SU-DHL-6 (cell line): ENCODE measurements at regions not wholly inside any gene's neighbourhood (a gene's known extent, or its start where the extent isn't known, plus 50 kb on each side); places are given as distances from the start of the nearest gene placed in this dataset.

Source experiments
- H2AFZ ChIP-seq: fragments of 200-600 bp; sonication (generic); 2 replicates; pipeline ENCODE4 v1.6.1; 2014; ENCODE audit warnings: low read depth, mild to moderate bottlenecking, moderate library complexity, mixed read lengths, antibody characterized with exemption, low read length; ENCODE audit not compliant: severe bottlenecking
- H3F3A ChIP-seq: fragments of 200-600 bp; shearing (Covaris generic); 2 replicates; pipeline ENCODE4 v1.6.0; 2016; ENCODE audit warnings: antibody characterized with exemption, mild to moderate bottlenecking; ENCODE audit not compliant: insufficient read depth
- H3K27ac ChIP-seq: fragments of 200-600 bp; sonication (generic); 2 replicates; pipeline ENCODE4 v1.5.1; 2016; ENCODE audit warnings: low read depth, mild to moderate bottlenecking, low read length, moderate library complexity, mixed read lengths
- H3K27me3 ChIP-seq: fragments of 200-600 bp; sonication (generic), shearing (Covaris generic); 2 replicates; pipeline ENCODE4 v1.6.0; 2014; ENCODE audit warnings: mild to moderate bottlenecking, low read length
- H3K36me3 ChIP-seq: fragments of 200-600 bp; sonication (generic); 2 replicates; pipeline ENCODE4 v1.6.1; 2014; ENCODE audit warnings: mild to moderate bottlenecking, low read length, mixed read lengths
- H3K4me2 ChIP-seq: fragments of 300-600, 200-600 bp; shearing (Covaris generic), sonication (generic); 2 replicates; pipeline ENCODE4 v1.6.0; 2014; ENCODE audit warnings: low read length, low read depth, mild to moderate bottlenecking; ENCODE audit not compliant: poor library complexity, severe bottlenecking
- H3K4me3 ChIP-seq: fragments of 200-600 bp; sonication (generic); 2 replicates; pipeline ENCODE4 v1.5.1; 2014; ENCODE audit warnings: antibody characterized with exemption, low read length, mild to moderate bottlenecking, mixed read lengths; ENCODE audit not compliant: insufficient read depth, poor library complexity, severe bottlenecking
- H3K79me2 ChIP-seq: fragments of 200-600 bp; sonication (generic); 2 replicates; pipeline ENCODE4 v1.6.1; 2014; ENCODE audit warnings: mild to moderate bottlenecking, low read length, moderate library complexity; ENCODE audit not compliant: insufficient read depth
- H3K9ac ChIP-seq: fragments of 200-600 bp; sonication (generic); 2 replicates; pipeline ENCODE4 v1.7.0; 2014; ENCODE audit warnings: mild to moderate bottlenecking, low read length
- H3K9me2 ChIP-seq: fragments of 200-600 bp; sonication (generic); replicated peaks from 2 replicates; pipeline ENCODE4 v1.6.1; 2014; ENCODE audit warnings: low read length; ENCODE audit not compliant: insufficient read depth
- H3K9me3 ChIP-seq: fragments of 200-600 bp; sonication (generic); 2 replicates; pipeline ENCODE4 v1.6.1; 2014; ENCODE audit warnings: low read length, mixed read lengths; ENCODE audit not compliant: insufficient read depth
- H4K20me1 ChIP-seq: fragments of 200-600 bp; sonication (generic); 2 replicates; pipeline ENCODE4 v1.6.1; 2014; ENCODE audit warnings: low read depth, mild to moderate bottlenecking, antibody characterized with exemption, low read length, moderate library complexity, mixed read lengths
- CTCF ChIP-seq: fragments of 200-600 bp; sonication (generic); IDR thresholded peaks from one replicate; pipeline ENCODE4 v1.5.1; 2017; ENCODE audit warnings: antibody characterized with exemption, mild to moderate bottlenecking, low read length, moderate library complexity; ENCODE audit not compliant: insufficient read depth, poor library complexity, severe bottlenecking
- EZH2phosphoT487 ChIP-seq: fragments of 200-600 bp; sonication (generic), shearing (Covaris generic); conservative IDR thresholded peaks from 2 replicates; pipeline ENCODE4 v1.6.1; 2018; ENCODE audit warnings: mild to moderate bottlenecking, antibody characterized with exemption, low read length, moderate library complexity, mixed read lengths

GRCh38 chr2:122164964-122165363 lies 409.5 kb downstream of the TSN start:
- H3K27me3 ChIP-seq: no peaks in the 10 kb centered on the region
- no peak overlapping the region for H3K4me2 ChIP-seq
- TF ChIP-seq EZH2phosphoT487: no peak
- TF ChIP-seq CTCF: no peak
- H3K4me3 ChIP-seq: no peak overlapping the region
- no peak overlapping the region for H3K27ac ChIP-seq
- H3F3A ChIP-seq: no peaks in the 10 kb centered on the region
- no peaks in the 10 kb centered on the region for H4K20me1 ChIP-seq
- H3K9me3 ChIP-seq: no peaks in the 10 kb centered on the region
- H3K9ac ChIP-seq: no peak overlapping the region
- H2AFZ ChIP-seq: no peak overlapping the region
- H3K9me2 ChIP-seq: no peaks in the 10 kb centered on the region
- H3K36me3 ChIP-seq: no peaks in the 10 kb centered on the region
- no peaks in the 10 kb centered on the region for H3K79me2 ChIP-seq

- H4K20me1 ChIP-seq: no peaks in the 10 kb centered on the region
- H3K9me2 ChIP-seq: no peaks in the 10 kb centered on the region
- no peaks in the 10 kb centered on the region for H3K79me2 ChIP-seq
- no peak overlapping the region for H3K27ac ChIP-seq
- no peak for TF ChIP-seq CTCF
- TF ChIP-seq EZH2phosphoT487: no peak
- no peaks in the 10 kb centered on the region for H3F3A ChIP-seq
- H3K4me3 ChIP-seq: no peak overlapping the region
- H2AFZ ChIP-seq: no peak overlapping the region
- H3K27me3 ChIP-seq: no peaks in the 10 kb centered on the region
- no peak overlapping the region for H3K9ac ChIP-seq
- no peak overlapping the region for H3K4me2 ChIP-seq
- no peaks in the 10 kb centered on the region for H3K9me3 ChIP-seq
- H3K36me3 ChIP-seq: no peaks in the 10 kb centered on the region
Observed at GRCh38 chr2:122166820-122167219, 411.4 kb downstream of the TSN start.

GRCh38 chr2:122167515-122167914 lies 412.1 kb downstream of the TSN start:
- H3K27me3 ChIP-seq: no peaks in the 10 kb centered on the region

More at GRCh38 chr2:122167515-122167914, 412.1 kb downstream of the TSN start:
- Histone ChIP-seq H3K27ac (no peak overlapping the region), H3K9me2 (no peaks in the 10 kb centered on the region), H3K9me3 (no peaks in the 10 kb centered on the region), H3K36me3 (no peaks in the 10 kb centered on the region), H3K4me3 (no peak overlapping the region), H2AFZ (no peak overlapping the region), H3K79me2 (no peaks in the 10 kb centered on the region), H3F3A (no peaks in the 10 kb centered on the region), H3K4me2 (no peak overlapping the region), H3K9ac (no peak overlapping the region), H4K20me1 (no peaks in the 10 kb centered on the region)
- TF ChIP-seq CTCF (no peak), EZH2phosphoT487 (no peak)
